ENCODE measurements at regions not wholly inside any gene's neighbourhood (a gene's known extent, or its start where the extent isn't known, plus 50 kb on each side); places are given as distances from the start of the nearest gene placed in this dataset.

- DNase-seq, result no peak
- H3K27ac ChIP-seq (replicated peaks), result no peak overlapping the region
- no peaks in the 10 kb centered on the region for H3K9me3 ChIP-seq (replicated peaks)
- H3K4me3 ChIP-seq, result no peak overlapping the region
- TF ChIP-seq CTCF (IDR thresholded peaks at IDR 0.05; ENCODE audit: borderline replicate concordance), result no peak
- H3K4me1 ChIP-seq, result no peaks in the 10 kb centered on the region
- intact Hi-C loops (cut with micrococcal nuclease), result no loop called here
- no peaks in the 10 kb centered on the region for H3K36me3 ChIP-seq
- no peaks in the 10 kb centered on the region for H3K27me3 ChIP-seq (ENCODE audit: low read depth)
Observed at GRCh38 chr2:144067506-144067905, 452.4 kb downstream of the ZEB2 start.

- Histone ChIP-seq H3K27me3 (ENCODE audit: low read depth) (no peaks in the 10 kb centered on the region), H3K36me3 (no peaks in the 10 kb centered on the region), H3K27ac (replicated peaks) (no peak overlapping the region), H3K4me3 (no peak overlapping the region), H3K4me1 (no peaks in the 10 kb centered on the region), H3K9me3 (replicated peaks) (no peaks in the 10 kb centered on the region)
- intact Hi-C loops (cut with micrococcal nuclease), result no loop called here
- no peak for TF ChIP-seq CTCF (IDR thresholded peaks at IDR 0.05; ENCODE audit: borderline replicate concordance)
- no peak for DNase-seq
Observed at GRCh38 chr2:144063602-144064001, 456.3 kb downstream of the ZEB2 start.

- H3K27ac ChIP-seq (replicated peaks), result no peak overlapping the region
- TF ChIP-seq CTCF (IDR thresholded peaks at IDR 0.05; ENCODE audit: borderline replicate concordance), result no peak
- intact Hi-C loops (cut with micrococcal nuclease), result no loop called here
- no peak for DNase-seq
- H3K4me3 ChIP-seq, result no peak overlapping the region
- no peaks in the 10 kb centered on the region for H3K27me3 ChIP-seq (ENCODE audit: low read depth)
- H3K9me3 ChIP-seq (replicated peaks), result no peaks in the 10 kb centered on the region
- H3K36me3 ChIP-seq, result no peaks in the 10 kb centered on the region
- H3K4me1 ChIP-seq, result peaks cover 3% of the 10 kb centered on the region
Observed at GRCh38 chr2:144054911-144055310, 465.0 kb downstream of the ZEB2 start.

DNA sequence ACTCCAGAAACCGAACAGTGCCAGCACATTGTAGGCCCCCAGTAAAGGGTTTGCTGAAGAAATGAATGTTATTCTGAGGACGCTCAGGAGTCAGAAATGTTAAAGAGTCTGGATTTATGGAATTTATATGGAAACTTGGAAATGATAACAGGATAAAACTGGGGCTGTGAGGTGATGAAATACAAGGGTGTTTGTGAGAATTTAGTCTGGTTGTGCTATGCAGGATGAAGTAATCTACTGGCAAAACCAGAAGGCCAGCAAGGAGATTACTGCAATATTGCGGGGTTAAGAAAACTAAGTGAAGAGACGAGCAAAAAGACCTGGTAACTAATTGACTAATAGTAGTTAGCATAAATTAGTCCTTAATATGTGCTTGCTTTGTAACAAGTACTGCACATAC lies 467.8 kb downstream of the ZEB2 start:
- Histone ChIP-seq H3K27me3 (ENCODE audit: low read depth) (no peaks in the 10 kb centered on the region), H3K4me3 (no peak overlapping the region), H3K4me1 (peaks cover 13% of the 10 kb centered on the region), H3K9me3 (replicated peaks) (no peaks in the 10 kb centered on the region), H3K27ac (replicated peaks) (no peak overlapping the region), H3K36me3 (no peaks in the 10 kb centered on the region)
- no peak for DNase-seq
- intact Hi-C loops (cut with micrococcal nuclease), result no loop called here
- TF ChIP-seq CTCF (IDR thresholded peaks at IDR 0.05; ENCODE audit: borderline replicate concordance), result no peak

DNA sequence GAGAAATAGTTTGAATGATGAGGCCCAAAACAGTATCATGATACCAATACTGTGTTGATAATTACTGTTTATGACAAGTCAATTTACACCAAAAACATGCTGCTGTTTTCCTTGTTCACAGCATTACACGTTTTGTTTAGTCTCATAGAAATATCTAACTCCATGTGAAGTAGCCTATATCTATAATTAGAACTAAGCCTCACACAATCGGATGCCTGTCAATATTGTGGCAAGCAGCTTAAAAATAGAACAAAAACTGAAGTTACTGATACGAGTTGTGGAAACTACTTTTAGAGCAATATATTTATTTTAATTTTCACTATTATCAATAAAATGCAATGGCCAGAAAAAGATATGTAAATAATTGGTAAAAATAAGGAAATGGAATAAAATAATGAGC lies 470.8 kb downstream of the ZEB2 start:
- Histone ChIP-seq H3K9me3 (replicated peaks) (no peaks in the 10 kb centered on the region), H3K4me3 (no peak overlapping the region), H3K27me3 (ENCODE audit: low read depth) (no peaks in the 10 kb centered on the region), H3K4me1 (peaks cover 13% of the 10 kb centered on the region), H3K36me3 (no peaks in the 10 kb centered on the region), H3K27ac (replicated peaks) (no peak overlapping the region)
- no peak for TF ChIP-seq CTCF (IDR thresholded peaks at IDR 0.05; ENCODE audit: borderline replicate concordance)
- DNase-seq, result no peak
- intact Hi-C loops (cut with micrococcal nuclease), result no loop called here

GRCh38 chr2:144048631-144049060 lies 471.3 kb downstream of the ZEB2 start:
- peaks cover 13% of the 10 kb centered on the region for H3K4me1 ChIP-seq
- no peak for DNase-seq
- no peaks in the 10 kb centered on the region for H3K36me3 ChIP-seq
- no peaks in the 10 kb centered on the region for H3K27me3 ChIP-seq (ENCODE audit: low read depth)
- TF ChIP-seq CTCF (IDR thresholded peaks at IDR 0.05; ENCODE audit: borderline replicate concordance), result no peak
- intact Hi-C loops (cut with micrococcal nuclease), result no loop called here
- H3K27ac ChIP-seq (replicated peaks), result no peak overlapping the region
- H3K4me3 ChIP-seq, result no peak overlapping the region
- H3K9me3 ChIP-seq (replicated peaks), result no peaks in the 10 kb centered on the region
